A673 (cell line): ENCODE measurements at regions not wholly inside any gene's neighbourhood (a gene's known extent, or its start where the extent isn't known, plus 50 kb on each side); places are given as distances from the start of the nearest gene placed in this dataset.

Experiments
- CTCF ChIP-seq: fragments of 300-800, 200-600 bp; sonication (generic); conservative IDR thresholded peaks from 2 replicates; pipeline ENCODE4 v1.5.1; 2017; ENCODE audit warnings: low read depth, mild to moderate bottlenecking, antibody characterized with exemption, low read length, moderate library complexity, mixed read lengths
- EZH2 ChIP-seq: fragments of 200-600 bp; sonication (generic); IDR thresholded peaks from 2 replicates; pipeline ENCODE4 v1.6.1; 2017; ENCODE audit warnings: borderline replicate concordance, low read depth, mild to moderate bottlenecking, mixed read lengths, antibody characterized with exemption, low read length; ENCODE audit not compliant: poor library complexity, severe bottlenecking

DNA sequence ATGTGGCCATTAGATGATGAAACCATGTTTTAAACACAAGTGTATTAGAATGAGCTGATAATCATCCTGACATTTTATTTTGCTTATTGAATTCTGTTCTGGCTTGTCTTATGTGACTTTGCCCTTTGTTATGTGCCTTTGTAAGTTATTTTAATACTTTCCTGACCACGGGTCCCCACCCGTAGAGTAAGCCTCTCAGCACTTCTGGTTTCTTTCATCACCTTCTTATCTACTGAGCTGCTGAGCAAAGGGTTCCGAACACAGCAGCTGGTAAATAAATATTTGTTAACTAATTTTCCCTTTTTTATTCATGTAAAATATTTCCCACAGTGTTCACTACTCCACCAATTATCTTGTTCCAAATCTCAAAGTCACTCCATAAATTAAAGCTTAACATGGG lies 1115.3 kb downstream of the SORCS3 start:
- no peak for TF ChIP-seq CTCF
- no peak for TF ChIP-seq EZH2
